ENCODE measurements at regions not wholly inside any gene's neighbourhood (a gene's known extent, or its start where the extent isn't known, plus 50 kb on each side); places are given as distances from the start of the nearest gene placed in this dataset.

DNA sequence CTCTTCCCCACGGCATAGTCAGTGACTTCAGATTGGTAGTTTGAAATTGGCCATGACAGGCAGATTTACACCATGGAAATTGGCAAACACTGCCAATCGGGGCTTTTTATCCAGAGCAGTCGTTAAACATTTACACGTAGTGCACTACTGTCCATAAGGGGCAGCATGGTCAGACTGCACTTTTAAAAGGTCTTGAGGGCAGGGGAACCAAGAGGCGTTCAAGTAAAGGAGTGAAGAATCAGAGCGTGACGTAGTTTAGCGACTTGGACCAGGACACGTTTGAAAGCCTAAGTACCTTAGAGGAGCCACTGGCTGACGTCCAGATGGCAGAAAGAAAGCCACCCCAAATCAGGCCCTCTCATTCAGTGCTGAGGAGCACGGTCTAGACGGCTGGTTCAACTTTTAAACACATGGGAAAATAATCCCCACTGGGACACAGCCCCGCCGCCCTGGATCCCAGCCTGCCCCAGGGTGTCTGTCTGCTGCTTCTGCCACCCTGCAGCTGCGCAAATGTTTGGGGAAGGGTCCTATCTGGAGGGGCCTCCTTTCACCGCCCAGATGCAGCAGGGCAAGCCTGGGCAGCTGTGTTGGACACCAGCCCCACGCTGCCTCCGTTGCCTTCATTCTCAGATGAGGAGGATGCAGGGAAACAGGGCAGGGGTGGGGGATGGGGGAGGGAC is 52.5 kb upstream of the PPP2R5C start:
- DNase-seq = no peak
- Histone ChIP-seq H3K36me3 (no peaks in the 10 kb centered on the region), H3K9me3 (no peaks in the 10 kb centered on the region), H3K4me3 (no peak overlapping the region), H3K27ac (no peak overlapping the region), H3K27me3 (peaks cover 0 to 54% of the 10 kb centered on the region in 2 donors), H3K4me1 (peaks cover 0 to 16% (median 12%) of the 10 kb centered on the region in 4 donors)
- intact Hi-C loops (cut with DNase I; ENCODE audit: low total_unique reads) = loop anchor here (5.0 kb wide), 1 partner anchor 253 kb away; the partner anchor contains the start of gene DYNC1H1
- TF ChIP-seq CTCF (IDR thresholded peaks at IDR 0.05) = no peak

DNA sequence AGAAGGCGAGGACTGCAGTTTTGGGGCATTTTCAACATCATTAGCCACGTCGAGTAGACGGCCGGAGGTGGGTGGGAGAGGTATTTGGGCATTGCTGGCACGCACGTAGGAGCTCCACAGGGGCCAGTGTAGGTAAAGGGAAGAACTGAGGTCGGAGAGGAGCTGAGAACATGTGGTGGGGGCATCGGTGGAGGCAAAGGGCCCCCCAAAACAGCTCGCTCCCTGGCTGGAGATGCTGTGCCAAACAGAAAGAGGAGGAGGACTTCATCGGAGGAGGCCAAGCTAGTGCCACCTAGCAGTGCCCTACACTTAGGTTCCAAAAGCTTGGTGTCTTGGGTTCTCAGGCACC is 52.0 kb upstream of the PPP2R5C start:
- Histone ChIP-seq H3K4me1 (peaks cover 0 to 16% (median 12%) of the 10 kb centered on the region in 4 donors), H3K36me3 (no peaks in the 10 kb centered on the region), H3K27ac (no peak overlapping the region), H3K9me3 (no peaks in the 10 kb centered on the region), H3K4me3 (no peak overlapping the region), H3K27me3 (peaks cover 0 to 50% of the 10 kb centered on the region in 2 donors)
- TF ChIP-seq CTCF (IDR thresholded peaks at IDR 0.05) = no peak
- DNase-seq = no peak
- intact Hi-C loops (cut with DNase I; ENCODE audit: low total_unique reads) = loop anchor here (5.0 kb wide), 1 partner anchor 253 kb away; the partner anchor contains the start of gene DYNC1H1

DNA sequence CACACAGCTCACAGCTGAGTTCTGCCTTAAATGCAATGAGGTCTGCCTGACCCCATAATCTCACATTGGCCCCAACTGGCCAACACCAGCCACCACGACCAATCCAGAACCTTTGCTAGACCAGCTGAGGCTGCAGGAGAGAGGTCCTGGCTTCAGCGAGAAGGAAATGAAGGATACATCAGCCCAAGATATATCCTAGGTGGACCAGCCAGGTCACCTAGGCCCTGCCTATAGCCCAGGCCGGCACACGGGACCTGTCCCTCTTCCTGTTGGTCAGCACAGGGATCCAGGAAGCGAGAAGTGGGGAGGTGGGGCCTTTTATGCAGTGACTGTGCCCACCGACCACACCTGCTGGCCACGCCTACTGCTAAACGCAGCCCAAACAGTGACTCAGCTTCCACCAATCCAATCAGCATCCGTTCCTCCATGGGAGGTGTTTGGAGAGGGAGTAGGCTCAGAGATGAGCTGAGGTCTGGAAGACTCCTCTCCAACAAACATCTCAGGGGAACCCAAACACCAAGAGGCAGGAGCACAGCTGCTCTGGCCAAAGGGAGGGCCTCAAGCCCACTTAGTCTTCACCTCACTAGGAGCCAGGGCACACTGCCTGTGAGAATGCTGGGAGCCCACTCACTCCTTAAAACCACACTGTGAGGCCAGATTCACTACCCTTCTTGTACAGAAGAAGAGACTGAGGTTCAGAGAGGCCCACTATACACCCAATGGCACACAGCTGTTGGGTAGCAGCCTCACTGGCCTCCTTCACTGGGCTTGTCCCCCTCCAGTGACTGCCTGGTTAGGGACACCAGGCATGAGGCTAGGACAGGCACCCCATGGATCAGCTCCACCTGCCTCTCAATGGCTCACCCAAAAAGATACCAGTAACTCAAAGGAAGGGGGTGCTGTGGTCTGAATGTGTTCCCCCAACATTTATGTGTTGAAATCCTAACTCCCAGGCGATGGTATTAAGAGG is 51.3 kb upstream of the PPP2R5C start:
- no peak for TF ChIP-seq CTCF (IDR thresholded peaks at IDR 0.05)
- no peak for DNase-seq
- intact Hi-C loops (cut with DNase I; ENCODE audit: low total_unique reads) = loop anchor here (5.0 kb wide), 1 partner anchor 252 kb away; the partner anchor contains the start of gene DYNC1H1
- peaks cover 0 to 16% (median 12%) of the 10 kb centered on the region in 4 donors for H3K4me1 ChIP-seq
- H3K9me3 ChIP-seq = no peaks in the 10 kb centered on the region
- H3K27me3 ChIP-seq = peaks cover 0 to 44% of the 10 kb centered on the region in 2 donors
- no peak overlapping the region for H3K27ac ChIP-seq
- H3K36me3 ChIP-seq = no peaks in the 10 kb centered on the region
- H3K4me3 ChIP-seq = no peak overlapping the region

DNA sequence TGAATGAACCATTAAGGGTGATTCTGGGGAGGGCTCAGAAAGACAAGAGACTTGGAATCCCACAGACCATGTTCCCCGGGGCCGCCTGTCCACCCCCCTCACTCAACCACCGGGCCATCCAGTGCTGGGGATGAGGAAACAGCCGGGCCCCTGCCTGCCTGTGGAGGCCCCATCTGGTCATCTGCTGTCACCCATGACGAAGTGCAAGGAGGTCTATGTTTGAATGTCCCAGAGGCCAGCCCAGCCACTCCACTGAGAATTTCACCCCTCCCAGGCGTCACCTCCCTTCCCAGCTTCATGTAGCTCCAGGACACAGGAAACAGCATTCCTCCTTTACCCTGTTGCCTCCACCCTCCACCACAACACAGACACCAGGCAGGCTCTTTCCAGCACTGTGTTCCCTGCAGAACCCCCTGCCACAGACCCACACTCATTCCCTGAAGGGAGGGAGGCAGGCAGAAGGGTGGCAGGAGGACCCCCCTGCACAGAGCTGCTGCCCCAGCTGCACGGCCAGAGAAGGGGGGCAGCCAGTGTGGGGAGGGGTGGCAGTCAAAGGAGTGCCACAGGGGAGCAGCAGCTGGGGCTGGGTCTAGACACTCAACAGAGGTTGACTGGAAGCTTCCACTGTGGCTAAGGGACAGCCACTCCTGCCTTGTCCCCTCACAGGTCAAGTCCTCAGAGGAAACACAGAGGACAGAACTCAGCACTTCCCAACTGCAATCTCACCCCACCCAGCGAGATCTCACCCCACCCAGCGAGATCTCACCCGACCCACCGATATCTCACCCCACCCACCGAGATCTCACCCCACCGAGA is 50.3 kb upstream of the PPP2R5C start:
- H3K4me1 ChIP-seq = peaks cover 0 to 8% (median 3%) of the 10 kb centered on the region in 4 donors
- no peak for TF ChIP-seq CTCF (IDR thresholded peaks at IDR 0.05)
- peak in 1 of 2 donors; percentile 50 for DNase-seq
- peaks cover 0 to 37% of the 10 kb centered on the region in 2 donors for H3K27me3 ChIP-seq
- no peaks in the 10 kb centered on the region for H3K36me3 ChIP-seq
- H3K9me3 ChIP-seq = no peaks in the 10 kb centered on the region
- no peak overlapping the region for H3K27ac ChIP-seq
- intact Hi-C loops (cut with DNase I; ENCODE audit: low total_unique reads) = no loop called here
- H3K4me3 ChIP-seq = no peak overlapping the region

All from tibial artery (tissue), 4 donors.